H1 (cell line): ENCODE measurements at regions not wholly inside any gene's neighbourhood (a gene's known extent, or its start where the extent isn't known, plus 50 kb on each side); places are given as distances from the start of the nearest gene placed in this dataset.

Experiments used
- ATF3 ChIP-seq: IDR thresholded peaks from 2 replicates; pipeline ENCODE4 v1.6.1; 2011; ENCODE audit warnings: low read depth, mild to moderate bottlenecking, low read length; ENCODE audit not compliant: insufficient read depth
- BCL11A ChIP-seq, 2 experiments: IDR thresholded peaks; one replicate each; pipeline ENCODE4 v1.6.1; 2011; ENCODE audit warnings: low read depth in 2 of 2, low read length in 2 of 2, mild to moderate bottlenecking in 2 of 2
- CEBPB ChIP-seq: IDR thresholded peaks from 2 replicates; pipeline ENCODE4 v1.6.1; 2012; ENCODE audit warnings: low read depth, low read length
- CHD7 ChIP-seq: fragments of 300-600 bp; sonication (generic); IDR thresholded peaks from 2 replicates; pipeline ENCODE4 v1.7.1; 2012; ENCODE audit warnings: low read length, moderate library complexity, mild to moderate bottlenecking, inconsistent platforms; ENCODE audit not compliant: insufficient replicate concordance
- CREB1 ChIP-seq: IDR thresholded peaks from 2 replicates; pipeline ENCODE4 v1.6.1; 2012; ENCODE audit warnings: inconsistent platforms
- CTBP2 ChIP-seq: IDR thresholded peaks from 2 replicates; pipeline ENCODE4 v1.7.0; 2011; ENCODE audit warnings: borderline replicate concordance, mild to moderate bottlenecking, moderate library complexity, mixed read lengths, low read length; ENCODE audit not compliant: insufficient read depth, insufficient read length
- EGR1 ChIP-seq: IDR thresholded peaks from 2 replicates; pipeline ENCODE4 v1.6.1; 2011; ENCODE audit warnings: low read depth, low read length, borderline replicate concordance
- EP300 ChIP-seq, 2 experiments: IDR thresholded peaks; 1 replicate in 1 of 2; 2 replicates in 1 of 2; pipeline ENCODE4 v1.6.1; 2011 to 2012; ENCODE audit warnings: low read depth in 2 of 2, low read length in 2 of 2, mild to moderate bottlenecking in 2 of 2, borderline replicate concordance in 1 of 2, inconsistent platforms in 1 of 2, moderate library complexity in 1 of 2
- NRF1 ChIP-seq: IDR thresholded peaks from 2 replicates; pipeline ENCODE4 v1.6.1; 2011; ENCODE audit warnings: mild to moderate bottlenecking, low read depth, low read length, improper control_type of control experiment
- POLR2AphosphoS5 ChIP-seq: IDR thresholded peaks from 2 replicates; pipeline ENCODE4 v1.6.1; 2011; ENCODE audit warnings: low read depth, low read length

- TF ChIP-seq CHD7 (no peak), NRF1 (no peak), BCL11A (IDR thresholded peaks at IDR 0.05; ENCODE audit: low read depth in 2 of 2, low read length in 2 of 2) (no peak), EGR1 (no peak), POLR2AphosphoS5 (no peak), CTBP2 (no peak), EP300 (IDR thresholded peaks at IDR 0.05; ENCODE audit: borderline replicate concordance in 1 of 2, low read depth in 2 of 2, low read length in 2 of 2) (no peak), CREB1 (no peak), ATF3 (no peak), CEBPB (no peak)
Observed at GRCh38 chr5:56566374-56567249, 248.7 kb upstream of the MAP3K1 start (continued).
